GM23248 (cell line): ENCODE measurements at regions not wholly inside any gene's neighbourhood (a gene's known extent, or its start where the extent isn't known, plus 50 kb on each side); places are given as distances from the start of the nearest gene placed in this dataset.

ENCODE experiments used
- DNase-seq: peaks from one replicate; pipeline ENCODE4 v3.0.0-alpha.2; 2015
- H2AFZ ChIP-seq: fragments of 200-600 bp; sonication (generic); 2 replicates; pipeline ENCODE4 v1.6.1; 2016; ENCODE audit warnings: antibody characterized with exemption
- H3F3A ChIP-seq: fragments of 200-600 bp; sonication (generic); 2 replicates; pipeline ENCODE4 v1.6.1; 2016; ENCODE audit warnings: mild to moderate bottlenecking, antibody characterized with exemption, mixed run types; ENCODE audit not compliant: insufficient read depth
- H3K27ac ChIP-seq: fragments of 200-600 bp; sonication (generic); 2 replicates; pipeline ENCODE4 v1.5.1; 2016; ENCODE audit warnings: mild to moderate bottlenecking
- H3K27me3 ChIP-seq: fragments of 200-600 bp; sonication (generic); replicated peaks from 2 replicates; pipeline ENCODE4 v1.6.1; 2016; ENCODE audit warnings: mild to moderate bottlenecking; ENCODE audit not compliant: insufficient read depth
- H3K36me3 ChIP-seq: fragments of 200-600 bp; sonication (generic); 2 replicates; pipeline ENCODE4 v1.6.1; 2016; ENCODE audit warnings: low read depth, mild to moderate bottlenecking
- H3K4me1 ChIP-seq: fragments of 200-600 bp; sonication (generic); 2 replicates; pipeline ENCODE4 v1.6.1; 2016; ENCODE audit warnings: mild to moderate bottlenecking; ENCODE audit not compliant: insufficient read depth
- H3K4me2 ChIP-seq: fragments of 200-600 bp; sonication (generic); one replicate; pipeline ENCODE4 v1.6.1; 2016; ENCODE audit warnings: mild to moderate bottlenecking; ENCODE audit not compliant: unreplicated experiment
- H3K4me3 ChIP-seq: fragments of 200-600 bp; sonication (generic); 2 replicates; pipeline ENCODE4 v1.5.1; 2016; ENCODE audit warnings: mild to moderate bottlenecking
- H3K79me2 ChIP-seq: fragments of 200-600 bp; sonication (generic); 2 replicates; pipeline ENCODE4 v1.6.1; 2016; ENCODE audit warnings: mild to moderate bottlenecking; ENCODE audit not compliant: insufficient read depth
- H3K9ac ChIP-seq: fragments of 200-600 bp; sonication (generic); 2 replicates; pipeline ENCODE4 v1.6.1; 2016; ENCODE audit warnings: mild to moderate bottlenecking
- H3K9me2 ChIP-seq: fragments of 200-600 bp; sonication (generic); 2 replicates; pipeline ENCODE4 v1.6.1; 2016; ENCODE audit warnings: mixed run types, mild to moderate bottlenecking, moderate library complexity; ENCODE audit not compliant: insufficient read depth
- H3K9me3 ChIP-seq: fragments of 200-600 bp; sonication (generic); one replicate; pipeline ENCODE4 v1.6.1; 2017; ENCODE audit warnings: low read depth
- H4K20me1 ChIP-seq: fragments of 200-600 bp; sonication (generic); 2 replicates; pipeline ENCODE4 v1.6.0; 2016; ENCODE audit not compliant: insufficient read depth
- EZH2 ChIP-seq: fragments of 200-600 bp; sonication (generic); IDR thresholded peaks from 2 replicates; pipeline ENCODE4 v1.6.1; 2018; ENCODE audit warnings: antibody characterized with exemption, mild to moderate bottlenecking; ENCODE audit not compliant: insufficient read depth, poor library complexity, severe bottlenecking
- EZH2phosphoT487 ChIP-seq: fragments of 200-600 bp; sonication (generic); IDR thresholded peaks from 2 replicates; pipeline ENCODE4 v1.6.1; 2018; ENCODE audit warnings: antibody characterized with exemption, moderate library complexity, mild to moderate bottlenecking, low read depth; ENCODE audit not compliant: insufficient read depth
- WGBS, 2 experiments: methylation state at CpG; one replicate each; pipeline ENCODE4 v1.1.6; 2015 to 2017; ENCODE audit warnings: low lambda C conversion rate in 2 of 2, low coverage in 1 of 2; ENCODE audit errors: missing lambda C conversion rate in 2 of 2; 5-methylcytosine and 5-hydroxymethylcytosine counted together
- in situ Hi-C: fragments of 300-500 bp; cut with MboI; formaldehyde crosslinking; loops from 2 replicates; pipeline ENCODE4 v1.15.0; 2020

DNA sequence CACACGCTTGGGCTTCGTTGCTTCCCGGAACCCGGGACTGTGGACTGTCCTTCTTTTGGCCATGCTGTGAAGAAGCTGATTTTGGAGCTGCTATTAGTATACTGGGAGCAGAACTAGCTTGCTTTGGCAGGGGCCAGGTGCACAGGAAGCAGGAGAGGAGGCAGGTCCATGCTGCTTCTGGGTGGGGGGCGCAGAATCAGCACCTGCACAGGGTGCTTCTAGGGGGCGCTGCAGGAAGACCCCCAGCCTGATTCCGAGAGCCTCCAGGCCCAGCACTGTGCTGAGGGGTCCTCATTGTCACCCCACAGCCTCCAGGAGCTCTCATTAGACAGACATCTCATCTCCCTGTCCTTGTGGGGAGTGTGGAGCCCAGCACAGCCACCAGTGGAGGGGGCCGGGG is 252.6 kb upstream of the IRX4 start:
- DNase-seq: no peak
- no peaks in the 10 kb centered on the region for H3K79me2 ChIP-seq
- H3K36me3 ChIP-seq: no peaks in the 10 kb centered on the region
- in situ Hi-C loops: no loop called here
- no peaks in the 10 kb centered on the region for H3K9me3 ChIP-seq
- no peaks in the 10 kb centered on the region for H3K27me3 ChIP-seq
- H3K9ac ChIP-seq: no peak overlapping the region
- H3K4me2 ChIP-seq: no peak overlapping the region
- no peak overlapping the region for H3K4me3 ChIP-seq
- H3K4me1 ChIP-seq: no peaks in the 10 kb centered on the region
- no peaks in the 10 kb centered on the region for H3F3A ChIP-seq
- TF ChIP-seq EZH2phosphoT487 (no peak), EZH2 (no peak)
- H3K9me2 ChIP-seq: no peaks in the 10 kb centered on the region
- 37 to 42% methylated on average over 8 of the region's 8 CpGs for WGBS, 2 experiments
- H3K27ac ChIP-seq: no peak overlapping the region
- H4K20me1 ChIP-seq: no peaks in the 10 kb centered on the region
- no peak overlapping the region for H2AFZ ChIP-seq

DNA sequence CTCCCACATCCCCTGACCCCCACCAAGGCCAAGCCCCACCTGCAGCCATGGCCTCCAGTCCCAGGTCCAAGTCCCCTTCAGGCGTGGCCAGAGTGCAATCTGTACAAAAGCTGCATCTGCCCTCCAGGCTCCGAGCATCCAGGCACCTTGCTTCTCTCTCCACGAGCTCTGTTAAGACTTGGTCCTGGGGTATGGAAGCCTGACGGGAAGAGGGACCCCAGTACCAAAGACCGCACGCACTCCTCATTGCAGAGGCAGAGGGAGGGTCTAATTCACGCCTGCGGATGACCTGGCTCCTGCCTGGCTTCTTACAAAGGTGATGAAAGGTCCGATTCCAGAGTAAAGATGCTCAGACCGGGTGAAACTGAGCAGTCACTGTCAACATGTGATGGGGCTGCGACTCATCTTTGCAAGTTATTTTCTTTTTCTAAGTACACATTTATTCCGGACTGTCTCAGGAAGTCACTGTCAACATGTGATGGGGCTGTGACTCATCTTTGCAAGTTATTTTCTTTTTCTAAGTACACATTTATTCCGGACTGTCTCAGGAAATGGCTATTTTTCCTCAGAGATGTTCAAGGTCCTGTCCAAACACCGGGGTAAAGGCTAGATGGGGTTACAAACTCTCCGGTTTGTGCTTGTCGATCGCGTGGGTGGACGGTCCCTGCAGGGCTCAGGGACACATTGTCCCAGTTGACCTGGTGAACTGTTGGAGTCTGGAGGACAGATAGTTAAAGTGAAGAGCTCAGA is 252.0 kb upstream of the IRX4 start:
- H3K27me3 ChIP-seq: no peaks in the 10 kb centered on the region
- in situ Hi-C loops: no loop called here
- H4K20me1 ChIP-seq: no peaks in the 10 kb centered on the region
- H3F3A ChIP-seq: no peaks in the 10 kb centered on the region
- H3K4me3 ChIP-seq: no peak overlapping the region
- no peak overlapping the region for H2AFZ ChIP-seq
- H3K9ac ChIP-seq: no peak overlapping the region
- WGBS, 2 experiments: 34 to 35% methylated on average over 19 of the region's 19 CpGs
- H3K79me2 ChIP-seq: no peaks in the 10 kb centered on the region
- H3K4me1 ChIP-seq: no peaks in the 10 kb centered on the region
- H3K27ac ChIP-seq: no peak overlapping the region
- H3K4me2 ChIP-seq: no peak overlapping the region
- H3K9me2 ChIP-seq: no peaks in the 10 kb centered on the region
- no peak for DNase-seq
- TF ChIP-seq EZH2: no peak
- TF ChIP-seq EZH2phosphoT487: no peak
- no peaks in the 10 kb centered on the region for H3K9me3 ChIP-seq
- H3K36me3 ChIP-seq: no peaks in the 10 kb centered on the region

DNA sequence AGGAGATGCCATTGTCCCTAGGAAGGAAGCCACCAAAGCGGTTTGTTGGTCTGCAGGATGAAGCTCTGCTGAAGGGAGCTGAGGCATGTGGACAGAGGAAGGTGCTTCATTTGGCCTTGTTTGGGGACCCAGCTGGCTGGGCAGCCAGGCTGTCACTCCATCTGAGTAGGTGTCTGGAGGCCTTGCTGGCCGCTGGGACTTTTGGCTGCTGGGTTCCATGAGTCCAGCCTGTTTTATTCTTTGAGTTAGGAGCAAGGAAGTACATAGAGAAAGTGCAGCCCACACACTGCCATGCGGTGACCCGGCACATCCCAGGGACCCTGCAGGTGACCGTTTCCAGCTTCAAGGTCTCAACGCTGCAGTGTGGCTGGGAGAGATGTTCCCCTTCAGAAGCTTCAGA is 251.2 kb upstream of the IRX4 start:
- Histone ChIP-seq H3K4me3 (no peak overlapping the region), H3K36me3 (no peaks in the 10 kb centered on the region), H3K4me1 (no peaks in the 10 kb centered on the region), H3K79me2 (no peaks in the 10 kb centered on the region), H3K9ac (no peak overlapping the region), H3K9me2 (no peaks in the 10 kb centered on the region), H2AFZ (no peak overlapping the region), H3K9me3 (no peaks in the 10 kb centered on the region), H3K4me2 (no peak overlapping the region), H3F3A (no peaks in the 10 kb centered on the region), H3K27me3 (no peaks in the 10 kb centered on the region), H4K20me1 (no peaks in the 10 kb centered on the region), H3K27ac (no peak overlapping the region)
- 68 to 78% methylated on average over 6 of the region's 6 CpGs for WGBS, 2 experiments
- no peak for DNase-seq
- TF ChIP-seq EZH2 (no peak), EZH2phosphoT487 (no peak)
- in situ Hi-C loops: no loop called here

DNA sequence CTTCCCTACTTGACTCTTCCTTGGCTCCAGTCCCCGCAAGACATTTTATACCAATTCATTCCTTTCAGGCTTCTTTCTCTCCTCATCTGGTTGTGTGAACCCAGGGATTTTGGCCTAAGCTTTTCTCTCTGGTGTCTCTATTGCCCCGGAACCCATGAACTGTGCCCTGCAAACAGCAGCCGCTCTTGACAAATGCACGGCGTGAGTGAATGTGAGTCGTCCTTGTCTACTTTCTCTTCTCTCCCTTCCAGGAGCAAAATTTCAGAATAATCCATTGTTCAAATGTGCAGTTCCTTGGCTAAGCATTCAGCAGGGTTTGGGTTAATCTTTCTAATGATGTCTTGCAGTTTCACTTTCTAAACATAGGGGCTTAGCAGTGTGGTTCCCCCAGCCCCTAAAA is 250.4 kb upstream of the IRX4 start:
- in situ Hi-C loops: no loop called here
- 51 to 53% methylated on average over 6 of the region's 6 CpGs for WGBS, 2 experiments

More for the DNA sequence above, 250.4 kb upstream of the IRX4 start:
- Histone ChIP-seq H3K27ac (no peak overlapping the region), H4K20me1 (no peaks in the 10 kb centered on the region), H3K9ac (no peak overlapping the region), H3K9me3 (no peaks in the 10 kb centered on the region), H3K36me3 (no peaks in the 10 kb centered on the region), H3K79me2 (no peaks in the 10 kb centered on the region), H3K9me2 (no peaks in the 10 kb centered on the region), H2AFZ (no peak overlapping the region), H3K4me2 (no peak overlapping the region), H3K4me3 (no peak overlapping the region), H3K27me3 (no peaks in the 10 kb centered on the region), H3K4me1 (no peaks in the 10 kb centered on the region), H3F3A (no peaks in the 10 kb centered on the region)
- no peak for DNase-seq
- TF ChIP-seq EZH2phosphoT487: no peak
- no peak for TF ChIP-seq EZH2
